ENCODE measurements at regions not wholly inside any gene's neighbourhood (a gene's known extent, or its start where the extent isn't known, plus 50 kb on each side); places are given as distances from the start of the nearest gene placed in this dataset.

DNA sequence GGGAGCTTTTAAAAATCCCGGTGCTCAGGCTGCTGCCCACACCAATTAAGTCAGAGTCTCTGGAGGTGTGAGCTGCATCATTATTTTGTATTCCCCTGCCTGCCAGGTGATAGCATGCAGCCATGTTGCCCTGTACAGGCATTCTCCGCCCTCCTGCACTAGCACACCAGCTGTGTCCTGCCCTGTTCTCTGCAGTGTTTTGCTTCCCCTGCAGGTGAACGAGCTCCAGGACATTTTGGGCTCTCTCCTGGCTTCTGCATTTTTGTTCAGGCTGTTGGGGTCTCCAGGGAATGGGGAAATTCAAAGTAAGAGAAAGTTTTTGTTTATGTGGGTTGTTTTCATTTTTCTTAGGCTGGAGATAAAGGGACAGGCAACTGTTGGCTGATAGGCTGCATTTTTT lies 271.0 kb upstream of the COBL start:
- TF ChIP-seq, protein P1, sequence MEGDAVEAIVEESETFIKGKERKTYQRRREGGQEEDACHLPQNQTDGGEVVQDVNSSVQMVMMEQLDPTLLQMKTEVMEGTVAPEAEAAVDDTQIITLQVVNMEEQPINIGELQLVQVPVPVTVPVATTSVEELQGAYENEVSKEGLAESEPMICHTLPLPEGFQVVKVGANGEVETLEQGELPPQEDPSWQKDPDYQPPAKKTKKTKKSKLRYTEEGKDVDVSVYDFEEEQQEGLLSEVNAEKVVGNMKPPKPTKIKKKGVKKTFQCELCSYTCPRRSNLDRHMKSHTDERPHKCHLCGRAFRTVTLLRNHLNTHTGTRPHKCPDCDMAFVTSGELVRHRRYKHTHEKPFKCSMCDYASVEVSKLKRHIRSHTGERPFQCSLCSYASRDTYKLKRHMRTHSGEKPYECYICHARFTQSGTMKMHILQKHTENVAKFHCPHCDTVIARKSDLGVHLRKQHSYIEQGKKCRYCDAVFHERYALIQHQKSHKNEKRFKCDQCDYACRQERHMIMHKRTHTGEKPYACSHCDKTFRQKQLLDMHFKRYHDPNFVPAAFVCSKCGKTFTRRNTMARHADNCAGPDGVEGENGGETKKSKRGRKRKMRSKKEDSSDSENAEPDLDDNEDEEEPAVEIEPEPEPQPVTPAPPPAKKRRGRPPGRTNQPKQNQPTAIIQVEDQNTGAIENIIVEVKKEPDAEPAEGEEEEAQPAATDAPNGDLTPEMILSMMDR (conservative IDR thresholded peaks at IDR 0.05), result no peak
- TF ChIP-seq EZH2 (IDR thresholded peaks at IDR 0.05; ENCODE audit: low read depth), result no peak
